GM10266 (cell line): ENCODE measurements at regions not wholly inside any gene's neighbourhood (a gene's known extent, or its start where the extent isn't known, plus 50 kb on each side); places are given as distances from the start of the nearest gene placed in this dataset.

ENCODE experiments used
- DNase-seq: peaks from one replicate; pipeline ENCODE4 v3.0.0; 2012; ENCODE audit errors: extremely low spot score
- CTCF ChIP-seq: IDR thresholded peaks from 2 replicates; pipeline ENCODE4 v1.5.1; 2012; ENCODE audit warnings: mild to moderate bottlenecking, low read depth; ENCODE audit not compliant: control insufficient read depth, insufficient read depth; ENCODE audit errors: missing control alignments

- no peak for DNase-seq
- no peak for TF ChIP-seq CTCF
These were observed 236.7 kb downstream of the ENGASE start for GRCh38 chr17:79311373-79311772.

GRCh38 chr17:79306424-79307318, 232.0 kb downstream of the ENGASE start:
- DNase-seq: no peak
- no peak for TF ChIP-seq CTCF

GRCh38 chr17:79305768-79306423, 231.3 kb downstream of the ENGASE start:
- no peak for TF ChIP-seq CTCF
- DNase-seq: no peak

GRCh38 chr17:79305376-79305767, 230.7 kb downstream of the ENGASE start:
- no peak for TF ChIP-seq CTCF
- DNase-seq: no peak

- TF ChIP-seq CTCF: peak; percentile 3
These were observed 230.3 kb downstream of the ENGASE start for GRCh38 chr17:79304884-79305283.

GRCh38 chr17:79303641-79304205, 229.1 kb downstream of the ENGASE start:
- TF ChIP-seq CTCF: no peak
- no peak for DNase-seq

More at GRCh38 chr17:79304884-79305283, 230.3 kb downstream of the ENGASE start:
- no peak for DNase-seq
